SK-N-SH (cell line): ENCODE measurements at regions not wholly inside any gene's neighbourhood (a gene's known extent, or its start where the extent isn't known, plus 50 kb on each side); places are given as distances from the start of the nearest gene placed in this dataset.

Experiments used
- CTCF ChIA-PET: fragments of 300-600, 350-600 bp; formaldehyde crosslinking; extraction: SDS; loops from one replicate; lab custom pipeline; 2021; lab: Yijun Ruan, JAX
- POLR2A ChIA-PET: fragments of 350-600 bp; sonication (Branson Sonifier 250); formaldehyde crosslinking; extraction: SDS; loops from one replicate; lab custom pipeline; 2020; ENCODE audit warnings: antibody characterized with exemption, inconsistent platforms; lab: Yijun Ruan, JAX
- DNase-seq: peaks from one replicate; pipeline ENCODE4 v3.0.0; 2012
- H2AFZ ChIP-seq: fragments of 200-600 bp; sonication (generic); 2 replicates; pipeline ENCODE4 v1.8.1; 2016; ENCODE audit warnings: antibody characterized with exemption, mild to moderate bottlenecking, low read depth
- H3F3A ChIP-seq: fragments of 200-600 bp; sonication (generic); replicated peaks from 2 replicates; pipeline ENCODE3; 2016; ENCODE audit warnings: antibody characterized with exemption, mild to moderate bottlenecking; ENCODE audit not compliant: insufficient read depth
- H3K27ac ChIP-seq, 2 experiments: fragments of 200-500 bp in 1 of 2; fragments of 200-600 bp in 1 of 2; sonication (Bioruptor generic) in 1 of 2; sonication (generic), shearing (Covaris generic) in 1 of 2; 2 replicates each; pipeline versions ENCODE4 v1.5.1 to v1.6.1; 2014 to 2016; ENCODE audit warnings: low read depth in 2 of 2, inconsistent platforms in 1 of 2, low read length in 1 of 2, mild to moderate bottlenecking in 1 of 2, mixed read lengths in 1 of 2
- H3K27me3 ChIP-seq: fragments of 200-600 bp; sonication (generic), shearing (Covaris generic); 2 replicates; pipeline ENCODE4 v1.6.1; 2016; ENCODE audit warnings: mixed run types; ENCODE audit not compliant: insufficient read depth
- H3K36me3 ChIP-seq, 2 experiments: fragments of 200-500 bp in 1 of 2; fragments of 200-600 bp in 1 of 2; sonication (Bioruptor generic) in 1 of 2; sonication (generic) in 1 of 2; replicated peaks in 1 of 2; 2 replicates each; pipeline versions ENCODE3 to v1.5.1; 2014 to 2016; ENCODE audit warnings: low read length in 1 of 2, mild to moderate bottlenecking in 1 of 2; ENCODE audit not compliant: insufficient read depth in 2 of 2, control insufficient read depth in 1 of 2
- H3K4me1 ChIP-seq, 2 experiments: fragments of 200-500 bp in 1 of 2; fragments of 200-600 bp in 1 of 2; sonication (Bioruptor generic) in 1 of 2; sonication (generic), shearing (Covaris generic) in 1 of 2; 2 replicates each; pipeline versions ENCODE4 v1.5.1 to v1.6.1; 2014 to 2016; ENCODE audit warnings: low read depth in 1 of 2, low read length in 1 of 2, mixed run types in 1 of 2; ENCODE audit not compliant: insufficient read depth in 2 of 2, control insufficient read depth in 1 of 2
- H3K4me2 ChIP-seq: fragments of 200-600 bp; sonication (generic), shearing (Covaris generic); 2 replicates; pipeline ENCODE4 v1.6.1; 2017; ENCODE audit warnings: mixed run types
- H3K4me3 ChIP-seq, 2 experiments: fragments of 200-500 bp in 1 of 2; fragments of 200-600 bp in 1 of 2; sonication (Bioruptor generic) in 1 of 2; sonication (generic), shearing (Covaris generic) in 1 of 2; 2 replicates each; pipeline versions ENCODE4 v1.5.1 to v1.8.1; 2014 to 2016; ENCODE audit warnings: low read depth in 2 of 2, inconsistent platforms in 1 of 2, low read length in 1 of 2, mild to moderate bottlenecking in 1 of 2, mixed read lengths in 1 of 2, moderate library complexity in 1 of 2
- H3K79me2 ChIP-seq: fragments of 200-600 bp; sonication (generic); 2 replicates; pipeline ENCODE4 v1.8.1; 2017; ENCODE audit warnings: mild to moderate bottlenecking; ENCODE audit not compliant: insufficient read depth
- H3K9ac ChIP-seq: fragments of 200-600 bp; sonication (generic); 2 replicates; pipeline ENCODE4 v1.6.1; 2017; ENCODE audit warnings: mixed run types
- H3K9me2 ChIP-seq: fragments of 200-600 bp; sonication (generic); 2 replicates; pipeline ENCODE4 v1.6.1; 2017; ENCODE audit warnings: mixed run types
- H3K9me3 ChIP-seq: fragments of 200-600 bp; sonication (generic); 2 replicates; pipeline ENCODE4 v1.6.1; 2017; ENCODE audit warnings: mixed run types, mild to moderate bottlenecking, moderate library complexity
- H4K20me1 ChIP-seq: fragments of 200-600 bp; sonication (generic); 2 replicates; pipeline ENCODE4 v1.6.1; 2017; ENCODE audit warnings: mild to moderate bottlenecking, mixed run types; ENCODE audit not compliant: insufficient read depth
- CHD2 ChIP-seq: fragments of 150-350 bp; IDR thresholded peaks from 2 replicates; pipeline ENCODE4 v1.6.1; 2018; ENCODE audit warnings: low read length; ENCODE audit not compliant: partially characterized antibody
- ELF1 ChIP-seq: IDR thresholded peaks from 2 replicates; pipeline ENCODE4 v1.4.0; 2012
- EP300 ChIP-seq, 2 experiments: IDR thresholded peaks; 2 replicates each; pipeline versions ENCODE4 v1.4.0 to v1.6.1; 2012; ENCODE audit warnings: borderline replicate concordance in 1 of 2, low read depth in 1 of 2, low read length in 1 of 2
- EZH2phosphoT487 ChIP-seq: fragments of 200-600 bp; sonication (generic); IDR thresholded peaks from 2 replicates; pipeline ENCODE4 v1.6.1; 2017; ENCODE audit warnings: low read depth, mixed run types, mild to moderate bottlenecking, antibody characterized with exemption, moderate library complexity, borderline replicate concordance
- FOSL2 ChIP-seq: IDR thresholded peaks from 2 replicates; pipeline ENCODE4 v1.4.0; 2012; ENCODE audit warnings: low read depth, mild to moderate bottlenecking, moderate library complexity, borderline replicate concordance
- FOXJ3 ChIP-seq: sonication (generic); formaldehyde crosslinking; IDR thresholded peaks from 2 replicates; pipeline ENCODE4 v1.5.1; 2020; ENCODE audit warnings: mild to moderate bottlenecking, missing genetic modification reagents
- MAX ChIP-seq: IDR thresholded peaks from 2 replicates; pipeline ENCODE4 v1.4.0; 2012; ENCODE audit warnings: low read depth
- MXI1 ChIP-seq: IDR thresholded peaks from 2 replicates; pipeline ENCODE4 v1.6.1; 2012; ENCODE audit warnings: mild to moderate bottlenecking, low read depth, low read length, improper control_type of control experiment
- NRF1 ChIP-seq: IDR thresholded peaks from 2 replicates; pipeline ENCODE4 v1.6.1; 2012; ENCODE audit warnings: low read depth, mild to moderate bottlenecking, low read length
- RCOR1 ChIP-seq: fragments of 150-350 bp; IDR thresholded peaks from 2 replicates; pipeline ENCODE4 v1.6.1; 2017; ENCODE audit warnings: antibody characterized with exemption, low read length
- REST ChIP-seq: IDR thresholded peaks from 2 replicates; pipeline ENCODE4 v1.6.1; 2012; ENCODE audit warnings: mild to moderate bottlenecking, low read depth, low read length, moderate library complexity
- RFX5 ChIP-seq: IDR thresholded peaks from 2 replicates; pipeline ENCODE4 v1.6.1; 2012; ENCODE audit warnings: mild to moderate bottlenecking, improper control_type of control experiment, low read length
- RXRA ChIP-seq: IDR thresholded peaks from 2 replicates; pipeline ENCODE4 v1.4.0; 2012; ENCODE audit warnings: low read depth, mild to moderate bottlenecking, borderline replicate concordance
- SMC3 ChIP-seq: IDR thresholded peaks from 2 replicates; pipeline ENCODE4 v1.6.1; 2012; ENCODE audit warnings: low read depth, low read length, improper control_type of control experiment
- TAF1 ChIP-seq: IDR thresholded peaks from 2 replicates; pipeline ENCODE4 v1.6.1; 2012; ENCODE audit warnings: low read depth, mild to moderate bottlenecking, low read length, moderate library complexity, borderline replicate concordance
- YY1 ChIP-seq: IDR thresholded peaks from 2 replicates; pipeline ENCODE4 v1.4.0; 2012; ENCODE audit warnings: low read depth, mild to moderate bottlenecking
- ZBTB33 ChIP-seq: IDR thresholded peaks from 2 replicates; pipeline ENCODE4 v1.4.0; 2012; ENCODE audit warnings: low read depth, borderline replicate concordance
- WGBS: methylation state at CpG from one replicate; pipeline ENCODE4 v1.1.6; 2017; ENCODE audit warnings: low lambda C conversion rate; 5-methylcytosine and 5-hydroxymethylcytosine counted together
- TF ChIP-seq, protein P1 (sequence below): IDR thresholded peaks from 2 replicates; pipeline ENCODE4; 2012

DNA sequence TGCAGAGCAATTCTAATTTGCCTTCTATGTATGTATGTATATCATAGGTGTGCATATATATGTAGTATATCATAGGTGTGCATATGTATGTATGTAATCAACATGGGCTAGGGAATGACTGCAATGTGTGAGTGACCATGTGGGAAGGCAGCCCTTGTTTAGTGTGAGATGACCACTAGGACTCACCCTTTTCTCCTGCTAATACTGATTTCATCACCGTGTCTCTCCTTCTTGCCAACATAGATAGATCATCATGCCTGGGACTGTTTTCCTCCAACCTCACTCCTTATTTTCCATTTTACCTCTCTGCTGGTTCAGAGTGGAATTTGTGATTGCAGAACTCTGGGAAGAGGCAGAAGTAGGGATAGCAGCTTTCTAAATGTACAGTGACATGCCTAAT, 63.6 kb upstream of the SFRP2 start (continued):
- no peak for TF ChIP-seq REST
- TF ChIP-seq RCOR1, result no peak
- no peak for TF ChIP-seq EZH2phosphoT487
- no peak for TF ChIP-seq YY1
- no peak for TF ChIP-seq FOSL2
- TF ChIP-seq RFX5, result no peak
- TF ChIP-seq, protein P1, sequence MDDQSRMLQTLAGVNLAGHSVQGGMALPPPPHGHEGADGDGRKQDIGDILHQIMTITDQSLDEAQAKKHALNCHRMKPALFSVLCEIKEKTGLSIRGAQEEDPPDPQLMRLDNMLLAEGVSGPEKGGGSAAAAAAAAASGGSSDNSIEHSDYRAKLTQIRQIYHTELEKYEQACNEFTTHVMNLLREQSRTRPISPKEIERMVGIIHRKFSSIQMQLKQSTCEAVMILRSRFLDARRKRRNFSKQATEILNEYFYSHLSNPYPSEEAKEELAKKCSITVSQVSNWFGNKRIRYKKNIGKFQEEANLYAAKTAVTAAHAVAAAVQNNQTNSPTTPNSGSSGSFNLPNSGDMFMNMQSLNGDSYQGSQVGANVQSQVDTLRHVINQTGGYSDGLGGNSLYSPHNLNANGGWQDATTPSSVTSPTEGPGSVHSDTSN, result no peak
- TF ChIP-seq MXI1, result no peak

DNA sequence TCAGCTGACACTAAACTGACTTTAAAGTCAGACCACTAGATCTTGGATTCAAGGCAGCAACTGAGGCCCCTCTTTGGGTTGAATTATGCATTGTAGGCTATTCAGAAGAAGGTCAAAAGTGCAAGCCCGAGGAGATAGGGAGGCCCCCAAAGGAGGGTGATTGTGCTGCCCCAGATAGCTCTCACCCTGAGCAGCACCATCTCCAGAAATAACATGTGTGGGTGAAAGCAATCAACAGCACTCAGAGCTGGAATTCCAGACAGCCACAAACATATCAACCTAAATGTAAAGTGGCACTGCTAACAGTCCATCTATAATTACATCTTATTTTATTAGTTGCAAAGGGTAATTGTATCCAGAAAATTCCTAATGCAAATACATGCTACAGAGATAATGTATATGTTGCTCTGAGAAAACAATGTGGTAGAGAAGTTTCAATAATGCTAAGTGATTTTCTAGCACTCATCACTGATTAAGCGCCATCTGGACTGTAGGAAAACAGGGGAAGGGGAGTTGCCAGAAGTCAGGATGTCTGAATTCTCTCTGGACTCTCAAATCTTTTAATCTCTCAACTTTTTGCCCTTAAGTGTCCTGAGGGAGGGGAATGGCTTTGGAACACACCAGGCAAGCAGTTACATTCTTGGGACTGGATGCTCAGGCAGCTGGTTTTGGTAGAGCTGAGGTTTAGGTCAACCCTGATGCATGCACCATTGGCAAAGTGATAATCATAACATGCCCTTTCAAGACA, 61.8 kb upstream of the SFRP2 start:
- TF ChIP-seq EP300 (IDR thresholded peaks at IDR 0.05; ENCODE audit: borderline replicate concordance in 1 of 2, low read depth in 1 of 2, low read length in 1 of 2) (no peak), ZBTB33 (no peak), TAF1 (no peak), RFX5 (no peak), FOXJ3 (no peak), SMC3 (no peak), NRF1 (no peak), RXRA (no peak), MAX (no peak), RCOR1 (no peak), CHD2 (no peak), ELF1 (no peak), REST (no peak)
- TF ChIP-seq, protein P1, result no peak
- CTCF ChIA-PET, result interaction anchor here (1.2 kb wide), 1 partner anchor 10 kb away, joined by 3 read pairs; no protein-coding TSS in a partner anchor
- H3K4me2 ChIP-seq, result no peak overlapping the region
- H3K27me3 ChIP-seq, result peaks cover 6% of the 10 kb centered on the region; the same call in 1 of the 2 replicates
- H3K4me1 ChIP-seq, result peaks cover 0 to 7% of the 10 kb centered on the region in 2 experiments; a peak in 1 of 4 replicates
- H3K36me3 ChIP-seq, result no peaks in the 10 kb centered on the region
- no peaks in the 10 kb centered on the region for H3F3A ChIP-seq
- POLR2A ChIA-PET, result no interaction called here
- no peak overlapping the region for H3K9ac ChIP-seq
- H3K9me3 ChIP-seq, result no peaks in the 10 kb centered on the region
- 0% methylated on average over 2 of the region's 2 CpGs for WGBS
- no peak overlapping the region for H2AFZ ChIP-seq
- peak; percentile 10 for DNase-seq
- no peaks in the 10 kb centered on the region for H3K9me2 ChIP-seq
- H4K20me1 ChIP-seq, result no peaks in the 10 kb centered on the region
- no peak overlapping the region for H3K27ac ChIP-seq
- no peak overlapping the region for H3K4me3 ChIP-seq
- H3K79me2 ChIP-seq, result no peaks in the 10 kb centered on the region
